SK-N-SH treated with all-trans-retinoic acid at 6 μM for 48 hours (cell line): ENCODE measurements at regions not wholly inside any gene's neighbourhood (a gene's known extent, or its start where the extent isn't known, plus 50 kb on each side); places are given as distances from the start of the nearest gene placed in this dataset.

Source experiments
- ATAC-seq: fragments of 200-7000 bp; cut with Tn5 transposase; 3 replicates; pipeline ENCODE4 v1.9.1; 2020; ENCODE audit warnings: mild to moderate bottlenecking, moderate library complexity
- ARNTL ChIP-seq: fragments of 450-650 bp; formaldehyde crosslinking; IDR thresholded peaks from 2 replicates; pipeline ENCODE4 v1.5.0; 2020; ENCODE audit warnings: low read depth, mild to moderate bottlenecking, moderate library complexity, borderline replicate concordance
- BACH2 ChIP-seq: fragments of 250-450 bp; sonication (Bioruptor Pico); IDR thresholded peaks from 2 replicates; pipeline ENCODE4 v1.9.0; 2021; ENCODE audit warnings: mild to moderate bottlenecking, borderline replicate concordance
- CSDC2 ChIP-seq: fragments of 250-450 bp; sonication (Bioruptor Pico); IDR thresholded peaks from 2 replicates; pipeline ENCODE4 v1.5.0; 2020; ENCODE audit warnings: mild to moderate bottlenecking, moderate library complexity
- CSRNP3 ChIP-seq: fragments of 250-450 bp; sonication (Bioruptor Pico); IDR thresholded peaks from 2 replicates; pipeline ENCODE4 v1.5.1; 2021; ENCODE audit warnings: mild to moderate bottlenecking, moderate library complexity
- ESRRG ChIP-seq: fragments of 250-450 bp; sonication (Bioruptor Pico); IDR thresholded peaks from 2 replicates; pipeline ENCODE4 v1.6.1; 2021; ENCODE audit warnings: mild to moderate bottlenecking
- GLIS3 ChIP-seq: fragments of 250-450 bp; sonication (Bioruptor Pico); IDR thresholded peaks from 2 replicates; pipeline ENCODE4 v1.5.0; 2020; ENCODE audit warnings: mild to moderate bottlenecking, moderate library complexity
- ISL1 ChIP-seq: fragments of 250-450 bp; sonication (Bioruptor Pico); IDR thresholded peaks from 2 replicates; pipeline ENCODE4 v2.1.2; 2022; ENCODE audit warnings: mild to moderate bottlenecking, moderate library complexity
- OSR1 ChIP-seq: fragments of 250-450 bp; sonication (Bioruptor Pico); IDR thresholded peaks from 2 replicates; pipeline ENCODE4 v1.8.0; 2022; ENCODE audit warnings: moderate library complexity, mild to moderate bottlenecking, inconsistent platforms
- PATZ1 ChIP-seq: fragments of 250-450 bp; sonication (Bioruptor Pico); IDR thresholded peaks from 2 replicates; pipeline ENCODE4 v1.8.0; 2020; ENCODE audit warnings: mild to moderate bottlenecking, moderate library complexity, borderline replicate concordance
- POU6F1 ChIP-seq: fragments of 250-450 bp; sonication (Bioruptor Pico); IDR thresholded peaks from 2 replicates; pipeline ENCODE4 v1.8.0; 2021; ENCODE audit warnings: low read depth, mild to moderate bottlenecking, moderate library complexity, borderline replicate concordance
- PPARA ChIP-seq: fragments of 250-450 bp; sonication (Bioruptor Pico); IDR thresholded peaks from 2 replicates; pipeline ENCODE4 v1.5.0; 2020; ENCODE audit warnings: mild to moderate bottlenecking, borderline replicate concordance
- RARB ChIP-seq: fragments of 250-450 bp; sonication (Bioruptor Pico); IDR thresholded peaks from 2 replicates; pipeline ENCODE4 v1.8.0; 2021; ENCODE audit warnings: mild to moderate bottlenecking, moderate library complexity
- SNAI2 ChIP-seq: fragments of 250-450 bp; sonication (Bioruptor Pico); IDR thresholded peaks from 2 replicates; pipeline ENCODE4 v1.5.0; 2020; ENCODE audit warnings: mild to moderate bottlenecking, moderate library complexity
- TCF4 ChIP-seq: fragments of 250-450 bp; sonication (Bioruptor Pico); IDR thresholded peaks from 2 replicates; pipeline ENCODE4 v1.8.0; 2021; ENCODE audit warnings: mild to moderate bottlenecking, moderate library complexity, borderline replicate concordance
- TOX ChIP-seq: fragments of 250-450 bp; sonication (Bioruptor Pico); IDR thresholded peaks from 2 replicates; pipeline ENCODE4 v1.8.0; 2021; ENCODE audit warnings: mild to moderate bottlenecking, moderate library complexity, borderline replicate concordance
- ZC3H10 ChIP-seq: fragments of 250-450 bp; sonication (Bioruptor Pico); IDR thresholded peaks from 2 replicates; pipeline ENCODE4 v1.5.1; 2021; ENCODE audit warnings: mild to moderate bottlenecking, moderate library complexity
- ZFP3 ChIP-seq: fragments of 250-450 bp; sonication (Bioruptor Pico); IDR thresholded peaks from 2 replicates; pipeline ENCODE4 v1.5.0; 2020; ENCODE audit warnings: mild to moderate bottlenecking, moderate library complexity
- ZNF565 ChIP-seq: fragments of 450-650 bp; formaldehyde crosslinking; conservative IDR thresholded peaks from 2 replicates; pipeline ENCODE4 v1.5.0; 2020; ENCODE audit warnings: low read depth, mild to moderate bottlenecking, moderate library complexity
- ZNF70 ChIP-seq: fragments of 450-650 bp; formaldehyde crosslinking; IDR thresholded peaks from 2 replicates; pipeline ENCODE4 v1.5.0; 2020; ENCODE audit warnings: mild to moderate bottlenecking, moderate library complexity
- ZNF8 ChIP-seq: fragments of 450-650 bp; formaldehyde crosslinking; IDR thresholded peaks from 2 replicates; pipeline ENCODE4 v1.5.0; 2020; ENCODE audit warnings: mild to moderate bottlenecking, moderate library complexity
- TF ChIP-seq, protein P1 (sequence below): fragments of 250-450 bp; sonication (Bioruptor Pico); IDR thresholded peaks from 2 replicates; pipeline ENCODE4 v1.5.1; 2020; ENCODE audit warnings: low read depth, mild to moderate bottlenecking, moderate library complexity

GRCh38 chr15:100820528-100820927 is 59.1 kb upstream of the ALDH1A3 start:
- no peak for TF ChIP-seq CSRNP3 (CRISPR knock-in tag)
- TF ChIP-seq ZNF70 (CRISPR knock-in tag) = no peak
- TF ChIP-seq POU6F1 = no peak
- no peak for TF ChIP-seq ESRRG
- no peak for TF ChIP-seq CSDC2
- TF ChIP-seq ZFP3 (CRISPR knock-in tag) = no peak
- TF ChIP-seq TCF4 (CRISPR knock-in tag) = no peak
- TF ChIP-seq ISL1 = no peak
- TF ChIP-seq, protein P1, sequence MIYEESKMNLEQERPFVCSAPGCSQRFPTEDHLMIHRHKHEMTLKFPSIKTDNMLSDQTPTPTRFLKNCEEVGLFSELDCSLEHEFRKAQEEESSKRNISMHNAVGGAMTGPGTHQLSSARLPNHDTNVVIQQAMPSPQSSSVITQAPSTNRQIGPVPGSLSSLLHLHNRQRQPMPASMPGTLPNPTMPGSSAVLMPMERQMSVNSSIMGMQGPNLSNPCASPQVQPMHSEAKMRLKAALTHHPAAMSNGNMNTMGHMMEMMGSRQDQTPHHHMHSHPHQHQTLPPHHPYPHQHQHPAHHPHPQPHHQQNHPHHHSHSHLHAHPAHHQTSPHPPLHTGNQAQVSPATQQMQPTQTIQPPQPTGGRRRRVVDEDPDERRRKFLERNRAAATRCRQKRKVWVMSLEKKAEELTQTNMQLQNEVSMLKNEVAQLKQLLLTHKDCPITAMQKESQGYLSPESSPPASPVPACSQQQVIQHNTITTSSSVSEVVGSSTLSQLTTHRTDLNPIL (CRISPR knock-in tag) = no peak
- TF ChIP-seq GLIS3 (CRISPR knock-in tag) = no peak
- no peak for TF ChIP-seq ZNF8
- no peak for TF ChIP-seq PPARA
- no peak for TF ChIP-seq SNAI2
- TF ChIP-seq OSR1 (CRISPR knock-in tag) = no peak
- no peak for TF ChIP-seq ZC3H10 (CRISPR knock-in tag)
- no peak for TF ChIP-seq ARNTL (CRISPR knock-in tag)
- TF ChIP-seq PATZ1 = no peak
- no peak for TF ChIP-seq RARB (CRISPR knock-in tag)
- TF ChIP-seq ZNF565 (CRISPR knock-in tag) = no peak
- no peak for ATAC-seq

DNA sequence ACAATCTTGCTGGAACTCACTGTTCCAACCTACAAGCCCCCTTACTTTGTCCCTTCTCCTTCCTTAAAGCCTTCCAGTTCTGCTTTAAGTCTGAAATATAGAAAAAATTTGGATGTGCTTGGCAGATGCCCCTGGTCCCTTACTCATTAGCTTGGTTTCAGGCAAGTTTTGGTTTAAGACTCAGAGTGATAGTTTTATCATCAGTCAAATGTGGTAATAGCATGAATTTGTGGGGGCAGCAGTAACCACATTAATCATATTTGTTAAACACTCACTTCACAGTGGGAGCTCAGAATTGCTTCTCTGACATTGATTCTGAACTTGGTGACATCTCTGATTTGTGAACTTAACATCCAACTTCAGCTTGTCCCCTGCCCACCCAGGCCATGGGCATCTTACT is 58.3 kb upstream of the ALDH1A3 start:
- ATAC-seq = no peak
- no peak for TF ChIP-seq CSDC2
- TF ChIP-seq PATZ1 = no peak
- no peak for TF ChIP-seq ESRRG
- no peak for TF ChIP-seq ISL1
- TF ChIP-seq, protein P1 (CRISPR knock-in tag) = no peak
- no peak for TF ChIP-seq ZNF565 (CRISPR knock-in tag)
- TF ChIP-seq ZFP3 (CRISPR knock-in tag) = no peak
- no peak for TF ChIP-seq TOX (CRISPR knock-in tag)
- TF ChIP-seq SNAI2 = no peak
- no peak for TF ChIP-seq RARB (CRISPR knock-in tag)
- TF ChIP-seq ARNTL (CRISPR knock-in tag) = no peak
- TF ChIP-seq POU6F1 = no peak
- TF ChIP-seq, all 23 proteins: peak for 0

DNA sequence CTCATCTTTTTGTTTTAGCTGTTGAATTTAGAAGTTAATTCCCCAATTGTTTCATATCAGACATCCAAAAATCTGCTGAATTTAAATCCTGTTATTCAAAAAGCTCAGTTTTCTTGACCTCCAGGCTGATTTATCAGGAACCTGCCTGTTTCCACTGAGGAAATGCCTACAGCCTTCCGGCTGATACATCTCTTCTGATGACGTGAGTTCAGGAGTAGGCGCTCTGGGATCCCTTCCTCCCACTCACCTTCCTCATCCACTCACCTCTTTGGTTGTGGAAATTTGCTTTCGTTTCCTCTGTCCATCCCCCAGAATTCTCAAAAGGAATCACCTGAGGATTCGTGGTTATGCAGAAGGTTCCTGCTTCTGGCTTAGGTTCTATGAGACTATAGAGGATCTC is 55.4 kb upstream of the ALDH1A3 start:
- TF ChIP-seq PPARA (no peak), ISL1 (no peak), ZNF70 (CRISPR knock-in tag) (no peak), ARNTL (CRISPR knock-in tag) (no peak), BACH2 (CRISPR knock-in tag) (no peak), POU6F1 (no peak), ESRRG (no peak), ZNF565 (CRISPR knock-in tag) (no peak), ZC3H10 (CRISPR knock-in tag) (no peak)
- TF ChIP-seq, protein P1 (CRISPR knock-in tag) = no peak
- TF ChIP-seq, all 23 proteins: peak for 0
- no peak for ATAC-seq
